Body of pancreas (tissue), 4 donors: ENCODE measurements at regions not wholly inside any gene's neighbourhood (a gene's known extent, or its start where the extent isn't known, plus 50 kb on each side); places are given as distances from the start of the nearest gene placed in this dataset.
"Not testable (repeated sequence)": the region's sequence is repeated elsewhere in the genome, so short reads cannot be mapped to it uniquely, and the experiment has no call there.

ENCODE experiments used
- ATAC-seq: fragments of 150-250 bp; one replicate; pipeline ENCODE4 v1.9.1; 2016
- DNase-seq, 4 donors: peaks; one replicate each; pipeline ENCODE4 v3.0.0-alpha.2; 2019
- H3K27ac ChIP-seq, 4 donors: fragments of 200-600 bp; sonication (generic); 1 replicate in 3 of 4; 2 replicates in 1 of 4; pipeline versions ENCODE4 v1.5.1 to v1.6.1; 2016 to 2019; ENCODE audit warnings: mild to moderate bottlenecking in 1 of 4, mixed read lengths in 1 of 4, moderate library complexity in 1 of 4
- H3K27me3 ChIP-seq, 2 donors: fragments of 200-600 bp; sonication (generic); one replicate each; pipeline ENCODE4 v1.6.0; 2016; ENCODE audit warnings: mild to moderate bottlenecking in 1 of 2
- H3K36me3 ChIP-seq, 2 donors: fragments of 200-600 bp; sonication (generic); replicated peaks in 1 of 2; 2 replicates each; pipeline ENCODE4 v1.5.1; 2016; ENCODE audit warnings: low read depth in 2 of 2; ENCODE audit not compliant: insufficient read depth in 1 of 2
- H3K4me1 ChIP-seq: fragments of 200-600 bp; sonication (generic); one replicate; pipeline ENCODE4 v1.6.0; 2016
- H3K4me3 ChIP-seq, 2 donors: fragments of 200-600 bp; sonication (generic); 1 replicate in 1 of 2; 2 replicates in 1 of 2; pipeline ENCODE4 v1.5.1; 2016 to 2019
- H3K9me3 ChIP-seq, 3 donors: fragments of 200-600 bp; sonication (generic); 1 replicate in 2 of 3; 2 replicates in 1 of 3; pipeline ENCODE4 v1.5.1; 2016
- POLR2A ChIP-seq, 3 donors: fragments of 450-650 bp; IDR thresholded peaks; one replicate each; pipeline ENCODE4 v1.6.1; 2016; ENCODE audit warnings: antibody characterized with exemption in 3 of 3, mild to moderate bottlenecking in 2 of 3
- WGBS, 2 donors: methylation state at CpG; one replicate each; pipeline ENCODE4 v1.1.5; 2017; 5-methylcytosine and 5-hydroxymethylcytosine counted together
- intact Hi-C: fragments of 100-400 bp; cut with DNase I; formaldehyde crosslinking; loops from one replicate; pipeline ENCODE4 v1.15.1; 2023
- TF ChIP-seq, protein P1 (sequence below), 7 experiments: fragments of 450-650 bp in 4 of 7; fragments of 200-600 bp in 3 of 7; sonication (generic) in 3 of 7; IDR thresholded peaks; one replicate each; pipeline ENCODE4 v1.5.1; 2016 to 2019; ENCODE audit warnings: antibody characterized with exemption in 7 of 7

DNA sequence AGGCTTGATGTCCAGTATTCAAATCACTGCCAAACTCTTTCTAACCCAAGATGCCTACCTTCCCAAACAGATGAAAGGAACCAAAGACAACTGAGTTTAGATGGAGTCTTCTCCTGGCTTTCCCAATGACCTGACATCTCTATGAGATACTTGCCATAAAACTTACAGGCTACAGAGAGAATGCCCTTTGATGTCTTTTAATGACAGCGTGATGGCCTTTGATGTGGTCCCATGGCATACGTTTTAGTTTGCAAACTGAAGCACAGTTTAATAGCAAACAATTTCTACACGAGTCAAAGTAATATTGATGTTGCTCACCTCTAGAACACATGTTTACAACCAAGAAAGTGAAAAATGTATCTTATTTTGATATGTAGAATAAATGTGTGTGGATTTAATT lies 73.2 kb downstream of the ZIC4 start:
- Histone ChIP-seq H3K27ac (no peak overlapping the region), H3K27me3 (no peaks in the 10 kb centered on the region), H3K36me3 (no peaks in the 10 kb centered on the region), H3K4me3 (no peak overlapping the region), H3K9me3 (no peaks in the 10 kb centered on the region), H3K4me1 (no peaks in the 10 kb centered on the region)
- WGBS, 2 donors = 45 to 58% methylated on average over 3 of the region's 3 CpGs
- intact Hi-C loops = no loop called here
- DNase-seq (no peak), ATAC-seq (no peak)
- TF ChIP-seq, protein P1, sequence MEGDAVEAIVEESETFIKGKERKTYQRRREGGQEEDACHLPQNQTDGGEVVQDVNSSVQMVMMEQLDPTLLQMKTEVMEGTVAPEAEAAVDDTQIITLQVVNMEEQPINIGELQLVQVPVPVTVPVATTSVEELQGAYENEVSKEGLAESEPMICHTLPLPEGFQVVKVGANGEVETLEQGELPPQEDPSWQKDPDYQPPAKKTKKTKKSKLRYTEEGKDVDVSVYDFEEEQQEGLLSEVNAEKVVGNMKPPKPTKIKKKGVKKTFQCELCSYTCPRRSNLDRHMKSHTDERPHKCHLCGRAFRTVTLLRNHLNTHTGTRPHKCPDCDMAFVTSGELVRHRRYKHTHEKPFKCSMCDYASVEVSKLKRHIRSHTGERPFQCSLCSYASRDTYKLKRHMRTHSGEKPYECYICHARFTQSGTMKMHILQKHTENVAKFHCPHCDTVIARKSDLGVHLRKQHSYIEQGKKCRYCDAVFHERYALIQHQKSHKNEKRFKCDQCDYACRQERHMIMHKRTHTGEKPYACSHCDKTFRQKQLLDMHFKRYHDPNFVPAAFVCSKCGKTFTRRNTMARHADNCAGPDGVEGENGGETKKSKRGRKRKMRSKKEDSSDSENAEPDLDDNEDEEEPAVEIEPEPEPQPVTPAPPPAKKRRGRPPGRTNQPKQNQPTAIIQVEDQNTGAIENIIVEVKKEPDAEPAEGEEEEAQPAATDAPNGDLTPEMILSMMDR (IDR thresholded peaks at IDR 0.05) = no peak
- TF ChIP-seq POLR2A (IDR thresholded peaks at IDR 0.05) = no peak

DNA sequence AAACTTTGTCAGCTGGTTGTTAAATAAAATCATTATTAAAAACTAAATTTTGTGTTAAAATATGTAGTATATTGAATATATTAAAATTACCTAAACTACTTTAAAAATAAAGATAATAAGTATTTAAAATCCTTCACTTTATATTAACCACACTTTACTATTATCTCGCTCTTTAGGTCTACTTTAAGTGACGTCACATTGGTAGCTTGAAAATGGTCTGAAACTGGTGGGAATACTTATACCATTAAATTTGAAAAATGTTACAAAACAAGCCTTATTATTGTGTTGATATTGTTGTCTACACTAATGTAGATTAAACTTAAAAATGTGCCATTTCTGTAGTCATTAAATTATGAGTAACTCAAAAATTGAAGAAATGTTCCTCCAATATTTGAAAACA lies 77.6 kb downstream of the ZIC4 start:
- Histone ChIP-seq H3K4me3 (no peak overlapping the region), H3K4me1 (no peaks in the 10 kb centered on the region), H3K27me3 (no peaks in the 10 kb centered on the region), H3K36me3 (no peaks in the 10 kb centered on the region), H3K27ac (no peak overlapping the region), H3K9me3 (no peaks in the 10 kb centered on the region)
- ATAC-seq (no peak), DNase-seq (no peak)
- no peak for TF ChIP-seq POLR2A (IDR thresholded peaks at IDR 0.05)
- TF ChIP-seq, protein P1 (IDR thresholded peaks at IDR 0.05) = no peak
- intact Hi-C loops = no loop called here
- 80 to 84% methylated on average over 2 of the region's 2 CpGs for WGBS, 2 donors

DNA sequence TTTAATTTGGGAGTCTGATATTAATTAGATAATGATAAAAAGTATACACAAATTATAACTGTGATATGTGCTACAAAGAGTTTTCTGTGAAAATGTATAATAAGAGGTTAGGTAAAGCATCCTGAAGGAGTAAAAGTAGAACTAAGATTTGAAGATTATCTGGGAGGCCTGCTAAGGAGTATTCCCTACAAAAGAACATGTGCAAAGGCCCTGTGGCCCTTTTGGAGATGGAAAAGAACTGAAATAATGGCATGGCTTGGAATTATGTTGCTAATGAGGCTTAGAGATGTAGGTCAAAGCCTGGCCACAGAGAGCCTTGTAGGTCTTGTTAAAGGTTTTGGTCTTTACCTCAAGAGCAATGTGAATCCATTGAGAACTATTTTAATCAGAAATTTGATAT lies 82.0 kb downstream of the ZIC4 start:
- no peak overlapping the region for H3K27ac ChIP-seq
- no peaks in the 10 kb centered on the region for H3K27me3 ChIP-seq
- no peak overlapping the region for H3K4me3 ChIP-seq
- intact Hi-C loops = no loop called here
- H3K4me1 ChIP-seq = no peaks in the 10 kb centered on the region
- TF ChIP-seq, protein P1 (IDR thresholded peaks at IDR 0.05) = no peak
- no peak for TF ChIP-seq POLR2A (IDR thresholded peaks at IDR 0.05)
- DNase-seq (no peak), ATAC-seq (no peak)
- H3K9me3 ChIP-seq = no peaks in the 10 kb centered on the region
- H3K36me3 ChIP-seq = no peaks in the 10 kb centered on the region

- TF ChIP-seq, protein P1 (IDR thresholded peaks at IDR 0.05) = no peak
- no peak for TF ChIP-seq POLR2A (IDR thresholded peaks at IDR 0.05)
- Histone ChIP-seq H3K36me3 (no peaks in the 10 kb centered on the region), H3K27ac (no peak overlapping the region), H3K27me3 (no peaks in the 10 kb centered on the region), H3K9me3 (no peaks in the 10 kb centered on the region), H3K4me1 (no peaks in the 10 kb centered on the region), H3K4me3 (no peak overlapping the region)
- WGBS, 2 donors = 35 to 37% methylated on average over 3 of the region's 3 CpGs
- DNase-seq (no peak), ATAC-seq (no peak)
- intact Hi-C loops = no loop called here
These were observed 87.4 kb downstream of the ZIC4 start for GRCh38 chr3:147318900-147319299.

DNA sequence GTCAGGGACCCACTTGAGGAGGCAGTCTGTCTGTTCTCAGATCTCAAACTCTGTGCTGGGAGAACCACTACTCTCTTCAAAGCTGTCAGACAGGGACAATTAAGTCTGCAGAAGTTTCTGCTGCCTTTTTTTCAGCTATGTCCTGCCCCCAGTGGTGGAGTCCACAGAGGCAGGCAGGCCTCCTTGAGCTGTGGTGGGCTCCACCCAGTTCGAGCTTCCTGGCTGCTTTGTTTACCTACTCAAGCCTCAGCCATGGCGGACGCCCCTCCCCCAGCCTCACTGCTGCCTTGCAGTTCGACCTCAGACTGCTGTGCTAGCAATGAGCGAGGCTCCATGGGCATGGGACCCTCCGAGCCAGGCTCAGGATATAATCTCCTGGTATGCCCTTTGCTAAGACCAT lies 89.3 kb downstream of the ZIC4 start:
- ATAC-seq, H3K4me1 ChIP-seq, H3K4me3 ChIP-seq, DNase-seq, H3K36me3 ChIP-seq, H3K27ac ChIP-seq, H3K9me3 ChIP-seq, H3K27me3 ChIP-seq, intact Hi-C loops: not testable (repeated sequence)
- 53 to 59% methylated on average over 6 of the region's 6 CpGs for WGBS, 2 donors
